Stomach (tissue), 4 donors: ENCODE measurements at regions not wholly inside any gene's neighbourhood (a gene's known extent, or its start where the extent isn't known, plus 50 kb on each side); places are given as distances from the start of the nearest gene placed in this dataset.

Experiments
- CTCF ChIP-seq, 7 experiments: fragments of 450-650 bp in 4 of 7; fragments of 200-600 bp in 3 of 7; sonication (generic) in 3 of 7; IDR thresholded peaks; one replicate each; pipeline ENCODE4 v1.5.1; 2016 to 2019; ENCODE audit warnings: antibody characterized with exemption in 7 of 7, control low read depth in 2 of 7, mild to moderate bottlenecking in 1 of 7
- EP300 ChIP-seq: sonication (generic); formaldehyde crosslinking; IDR thresholded peaks from one replicate; pipeline ENCODE4 v1.6.1; 2017; ENCODE audit warnings: antibody characterized with exemption
- POLR2A ChIP-seq, 4 donors: fragments of 450-650 bp; IDR thresholded peaks; one replicate each; pipeline ENCODE4 v1.6.1; 2016; ENCODE audit warnings: antibody characterized with exemption in 4 of 4, control low read depth in 2 of 4, mild to moderate bottlenecking in 1 of 4, moderate library complexity in 1 of 4
- POLR2AphosphoS5 ChIP-seq, 3 donors: sonication (generic); formaldehyde crosslinking; IDR thresholded peaks; one replicate each; pipeline ENCODE4 v1.6.1; 2016; ENCODE audit warnings: antibody characterized with exemption in 3 of 3

GRCh38 chr11:56917708-56918400 is 70.9 kb upstream of the OR5AK2 start:
- no peak for TF ChIP-seq POLR2A (IDR thresholded peaks at IDR 0.05)
- TF ChIP-seq CTCF (IDR thresholded peaks at IDR 0.05) = no peak
- TF ChIP-seq POLR2AphosphoS5 (IDR thresholded peaks at IDR 0.05) = no peak
- TF ChIP-seq EP300 = no peak
